KMS-11 (cell line): ENCODE measurements at regions not wholly inside any gene's neighbourhood (a gene's known extent, or its start where the extent isn't known, plus 50 kb on each side); places are given as distances from the start of the nearest gene placed in this dataset.

Source experiments
- H2AFZ ChIP-seq: fragments of 200-600 bp; sonication (generic); 2 replicates; pipeline ENCODE4 v1.6.1; 2016; ENCODE audit warnings: antibody characterized with exemption, mixed run types, low read depth
- H3K27ac ChIP-seq: fragments of 200-600 bp; sonication (generic); 2 replicates; pipeline ENCODE4 v1.6.1; 2016; ENCODE audit warnings: mild to moderate bottlenecking, mixed run types
- H3K27me3 ChIP-seq: fragments of 200-600 bp; sonication (generic); 2 replicates; pipeline ENCODE4 v1.6.1; 2017; ENCODE audit warnings: mild to moderate bottlenecking, low read depth, mixed run types, moderate library complexity; ENCODE audit not compliant: insufficient read depth
- H3K36me3 ChIP-seq: fragments of 200-600 bp; sonication (generic); 2 replicates; pipeline ENCODE4 v1.6.1; 2017; ENCODE audit warnings: mild to moderate bottlenecking, mixed run types; ENCODE audit not compliant: insufficient read depth
- H3K4me1 ChIP-seq: fragments of 200-600 bp; sonication (generic); 2 replicates; pipeline ENCODE4 v1.6.1; 2016; ENCODE audit warnings: mild to moderate bottlenecking, low read depth, mixed run types; ENCODE audit not compliant: poor library complexity, severe bottlenecking
- H3K4me2 ChIP-seq: fragments of 200-600 bp; sonication (generic); 2 replicates; pipeline ENCODE4 v1.7.0; 2016; ENCODE audit warnings: mild to moderate bottlenecking, mixed run types
- H3K4me3 ChIP-seq: fragments of 200-600 bp; sonication (generic); IDR thresholded peaks from 2 replicates; pipeline ENCODE4 v1.6.1; 2017; ENCODE audit warnings: low read depth, low read length, mixed read lengths; ENCODE audit not compliant: insufficient read depth
- H3K79me2 ChIP-seq: fragments of 200-600 bp; sonication (generic); 2 replicates; pipeline ENCODE4 v1.6.1; 2016; ENCODE audit warnings: low read depth, mixed run types; ENCODE audit not compliant: insufficient read depth
- H3K9ac ChIP-seq: fragments of 200-600 bp; sonication (generic); 2 replicates; pipeline ENCODE4 v1.6.1; 2016; ENCODE audit warnings: mild to moderate bottlenecking, mixed run types
- H4K20me1 ChIP-seq: fragments of 200-600 bp; sonication (generic); 2 replicates; pipeline ENCODE4 v1.6.1; 2016; ENCODE audit warnings: mild to moderate bottlenecking, mixed run types; ENCODE audit not compliant: insufficient read depth
- TF ChIP-seq, protein P1 (sequence below): fragments of 200-600 bp; sonication (generic); conservative IDR thresholded peaks from 2 replicates; pipeline ENCODE4 v1.6.1; 2017; ENCODE audit warnings: low read depth, mild to moderate bottlenecking, antibody characterized with exemption, low read length, moderate library complexity, mixed read lengths

DNA sequence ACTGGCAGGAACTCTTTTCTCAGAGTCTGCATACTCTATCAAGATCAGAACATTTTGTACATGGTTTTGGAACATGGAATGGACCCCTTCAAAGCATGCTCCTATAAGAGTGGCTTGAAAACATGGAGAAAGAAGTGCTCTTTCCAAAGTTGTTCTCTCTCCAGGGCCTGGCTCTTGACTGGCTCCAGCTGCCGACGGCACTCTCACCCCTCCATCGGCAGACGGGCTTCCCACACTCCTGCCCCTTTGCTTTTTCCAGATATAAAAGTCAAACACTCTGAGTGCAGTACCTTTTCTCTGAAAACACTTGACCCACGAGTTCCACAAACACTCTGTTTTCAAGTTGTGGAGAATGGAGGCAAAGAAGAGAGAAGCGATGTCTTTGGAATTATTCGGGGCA, 72.5 kb upstream of the ONECUT1 start:
- H3K4me1 ChIP-seq = no peaks in the 10 kb centered on the region
- H3K27ac ChIP-seq = no peak overlapping the region
- H3K79me2 ChIP-seq = no peaks in the 10 kb centered on the region
- H3K4me2 ChIP-seq = no peak overlapping the region
- no peaks in the 10 kb centered on the region for H4K20me1 ChIP-seq
- no peaks in the 10 kb centered on the region for H3K27me3 ChIP-seq
- H3K36me3 ChIP-seq = no peaks in the 10 kb centered on the region
- H3K4me3 ChIP-seq = no peak overlapping the region
- TF ChIP-seq, protein P1, sequence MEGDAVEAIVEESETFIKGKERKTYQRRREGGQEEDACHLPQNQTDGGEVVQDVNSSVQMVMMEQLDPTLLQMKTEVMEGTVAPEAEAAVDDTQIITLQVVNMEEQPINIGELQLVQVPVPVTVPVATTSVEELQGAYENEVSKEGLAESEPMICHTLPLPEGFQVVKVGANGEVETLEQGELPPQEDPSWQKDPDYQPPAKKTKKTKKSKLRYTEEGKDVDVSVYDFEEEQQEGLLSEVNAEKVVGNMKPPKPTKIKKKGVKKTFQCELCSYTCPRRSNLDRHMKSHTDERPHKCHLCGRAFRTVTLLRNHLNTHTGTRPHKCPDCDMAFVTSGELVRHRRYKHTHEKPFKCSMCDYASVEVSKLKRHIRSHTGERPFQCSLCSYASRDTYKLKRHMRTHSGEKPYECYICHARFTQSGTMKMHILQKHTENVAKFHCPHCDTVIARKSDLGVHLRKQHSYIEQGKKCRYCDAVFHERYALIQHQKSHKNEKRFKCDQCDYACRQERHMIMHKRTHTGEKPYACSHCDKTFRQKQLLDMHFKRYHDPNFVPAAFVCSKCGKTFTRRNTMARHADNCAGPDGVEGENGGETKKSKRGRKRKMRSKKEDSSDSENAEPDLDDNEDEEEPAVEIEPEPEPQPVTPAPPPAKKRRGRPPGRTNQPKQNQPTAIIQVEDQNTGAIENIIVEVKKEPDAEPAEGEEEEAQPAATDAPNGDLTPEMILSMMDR = no peak
- H2AFZ ChIP-seq = no peak overlapping the region
- no peak overlapping the region for H3K9ac ChIP-seq

DNA sequence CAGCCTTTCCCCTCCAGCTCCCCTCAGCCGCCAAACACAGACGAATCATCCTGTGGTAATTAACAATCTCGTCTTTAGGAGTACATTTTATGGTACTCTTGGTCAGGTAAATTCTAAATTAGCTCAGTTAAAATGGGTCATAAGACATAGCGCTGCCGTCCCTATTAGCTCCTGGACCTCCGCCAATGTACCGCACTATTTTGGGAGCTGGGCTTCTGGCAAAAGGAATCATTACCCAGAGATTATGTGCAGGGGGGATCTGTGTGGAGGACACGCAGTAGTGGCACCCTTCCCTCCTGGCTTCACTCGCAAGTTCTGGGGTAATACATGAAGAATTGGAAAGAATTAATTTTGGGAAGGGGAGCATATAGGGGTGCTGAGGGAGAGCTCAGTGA, 68.6 kb upstream of the ONECUT1 start:
- Histone ChIP-seq H4K20me1 (no peaks in the 10 kb centered on the region), H2AFZ (no peak overlapping the region), H3K27ac (no peak overlapping the region), H3K4me1 (no peaks in the 10 kb centered on the region), H3K9ac (no peak overlapping the region), H3K27me3 (no peaks in the 10 kb centered on the region), H3K79me2 (no peaks in the 10 kb centered on the region), H3K4me3 (no peak overlapping the region), H3K4me2 (no peak overlapping the region), H3K36me3 (no peaks in the 10 kb centered on the region)
- TF ChIP-seq, protein P1 = no peak

DNA sequence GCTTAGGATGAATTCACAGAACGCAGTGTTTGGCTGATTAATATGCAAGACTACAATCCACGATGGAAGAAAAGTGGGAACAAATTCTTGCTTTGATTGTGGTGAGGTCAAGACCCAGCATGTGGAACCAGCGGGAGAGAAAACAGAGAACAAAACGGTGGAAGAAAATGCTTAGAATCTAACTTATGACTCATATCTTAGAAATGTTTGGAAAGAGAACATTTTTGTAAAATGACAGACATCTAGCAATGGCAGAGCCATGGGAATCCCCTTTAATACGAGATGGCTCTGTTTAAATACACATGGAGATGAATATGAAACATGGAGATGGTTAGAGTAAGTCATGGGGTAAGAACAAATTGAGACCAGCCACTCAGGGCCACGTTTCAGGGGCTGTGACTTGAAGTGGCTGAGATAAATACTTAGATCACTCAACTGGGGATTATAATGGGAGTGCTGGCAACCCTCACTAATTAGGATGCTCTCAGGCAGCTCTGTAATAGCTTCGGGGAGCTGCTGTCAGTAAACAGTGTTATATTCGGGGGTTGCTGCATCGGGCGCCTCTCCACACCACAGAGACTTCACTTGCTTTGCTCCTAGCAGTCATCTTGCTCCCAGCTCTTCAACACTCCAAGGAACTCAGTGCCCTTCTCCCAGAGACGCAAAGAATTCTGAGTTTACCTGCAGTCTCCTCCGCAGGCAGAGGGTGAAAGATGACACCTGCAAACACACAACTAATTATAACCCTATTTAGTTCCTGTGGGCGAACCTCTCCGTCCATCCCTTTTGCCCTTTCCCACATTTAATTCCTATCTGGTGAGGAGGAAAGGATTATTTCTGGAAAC, 68.0 kb upstream of the ONECUT1 start:
- Histone ChIP-seq H3K9ac (no peak overlapping the region), H4K20me1 (no peaks in the 10 kb centered on the region), H3K27me3 (no peaks in the 10 kb centered on the region), H3K79me2 (no peaks in the 10 kb centered on the region), H3K27ac (no peak overlapping the region), H3K4me1 (no peaks in the 10 kb centered on the region), H3K4me2 (no peak overlapping the region), H3K36me3 (no peaks in the 10 kb centered on the region), H2AFZ (no peak overlapping the region), H3K4me3 (no peak overlapping the region)
- TF ChIP-seq, protein P1 = no peak

- Histone ChIP-seq H3K36me3 (no peaks in the 10 kb centered on the region), H4K20me1 (no peaks in the 10 kb centered on the region), H2AFZ (no peak overlapping the region), H3K27me3 (no peaks in the 10 kb centered on the region), H3K4me3 (no peak overlapping the region), H3K27ac (no peak overlapping the region), H3K4me2 (no peak overlapping the region), H3K4me1 (no peaks in the 10 kb centered on the region), H3K79me2 (no peaks in the 10 kb centered on the region), H3K9ac (no peak overlapping the region)
- TF ChIP-seq, protein P1 = no peak
Observed at GRCh38 chr15:52857471-52857870, 67.3 kb upstream of the ONECUT1 start.
